Midbrain (tissue), 1 donor: ENCODE measurements at regions not wholly inside any gene's neighbourhood (a gene's known extent, or its start where the extent isn't known, plus 50 kb on each side); places are given as distances from the start of the nearest gene placed in this dataset.
"Not testable (repeated sequence)": the region's sequence is repeated elsewhere in the genome, so short reads cannot be mapped to it uniquely, and the experiment has no call there.

Experiments
- DNase-seq: peaks from one replicate; lab custom pipeline; 2025; lab: John Stamatoyannopoulos, UW

DNA sequence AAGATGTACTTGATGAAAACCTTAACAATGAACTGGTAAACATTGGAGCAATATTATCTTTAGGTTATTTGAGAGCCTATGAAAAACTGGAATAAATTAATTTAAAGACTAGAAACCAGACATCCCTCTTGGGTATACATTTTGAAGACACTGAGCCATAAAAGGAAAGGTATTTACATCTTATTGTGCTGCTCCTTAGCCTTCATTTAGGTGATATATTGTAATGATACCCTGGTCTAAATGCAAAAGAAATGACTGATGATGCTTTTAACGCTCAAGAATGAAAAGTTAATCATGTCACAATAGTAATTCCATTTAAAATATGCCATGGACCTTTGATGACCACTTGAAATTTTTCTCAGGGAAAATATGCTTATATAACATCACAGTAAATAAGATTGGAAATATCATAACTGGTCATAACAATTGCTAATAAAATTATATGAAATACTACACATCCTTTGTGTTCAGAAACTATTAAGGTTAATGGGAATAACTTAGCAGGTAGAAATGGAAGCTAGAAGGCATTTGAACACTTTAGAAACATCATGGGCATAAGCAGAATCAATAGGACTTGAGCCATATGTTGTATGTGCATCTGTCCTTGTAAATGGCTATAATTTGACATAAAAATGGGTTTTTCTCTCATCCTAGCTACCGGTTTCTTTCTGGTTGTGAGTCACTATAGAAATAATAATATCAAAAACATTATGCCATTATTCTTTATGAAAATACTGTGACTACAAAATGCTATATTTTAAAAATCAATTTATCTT lies 979.7 kb downstream of the RAPGEF2 start:
- DNase-seq = no peak

DNA sequence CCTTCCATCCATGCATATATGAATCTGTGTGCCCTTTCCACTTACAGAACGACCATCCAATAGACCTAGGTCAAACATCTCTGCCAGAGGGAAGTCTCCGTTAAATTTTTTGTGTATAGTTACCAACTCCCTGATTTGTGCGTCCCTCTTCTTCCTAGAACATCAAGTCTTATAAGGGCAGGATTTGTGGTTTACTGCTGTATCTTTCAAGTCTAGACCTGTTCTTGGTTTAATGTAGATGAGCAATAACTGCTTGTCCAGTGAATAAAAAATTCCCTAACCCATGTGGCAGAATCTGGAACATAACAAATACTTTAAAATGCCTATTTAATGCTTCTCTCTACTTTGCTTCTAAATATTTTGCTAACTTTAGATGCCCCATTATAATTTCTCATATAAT lies 988.8 kb downstream of the RAPGEF2 start:
- DNase-seq = no peak

DNA sequence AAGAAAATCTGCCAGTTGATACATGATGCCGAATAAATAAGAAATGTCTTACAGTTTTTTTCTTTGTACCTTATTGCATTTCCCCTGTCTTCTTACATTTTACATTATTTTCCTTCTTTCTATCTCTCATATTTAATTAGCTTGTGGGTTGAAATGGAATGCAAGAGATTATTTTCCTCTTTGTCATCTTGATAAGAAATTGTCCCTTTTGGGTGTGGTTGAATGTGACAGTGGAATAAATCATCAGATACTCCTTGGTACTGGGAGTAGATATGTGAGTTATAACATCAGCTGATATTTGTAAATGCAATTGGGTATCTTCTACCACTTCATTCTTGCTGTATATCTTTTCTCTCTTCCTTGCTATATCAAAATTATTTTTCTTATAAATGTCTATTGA lies 997.4 kb downstream of the RAPGEF2 start:
- DNase-seq = no peak

DNA sequence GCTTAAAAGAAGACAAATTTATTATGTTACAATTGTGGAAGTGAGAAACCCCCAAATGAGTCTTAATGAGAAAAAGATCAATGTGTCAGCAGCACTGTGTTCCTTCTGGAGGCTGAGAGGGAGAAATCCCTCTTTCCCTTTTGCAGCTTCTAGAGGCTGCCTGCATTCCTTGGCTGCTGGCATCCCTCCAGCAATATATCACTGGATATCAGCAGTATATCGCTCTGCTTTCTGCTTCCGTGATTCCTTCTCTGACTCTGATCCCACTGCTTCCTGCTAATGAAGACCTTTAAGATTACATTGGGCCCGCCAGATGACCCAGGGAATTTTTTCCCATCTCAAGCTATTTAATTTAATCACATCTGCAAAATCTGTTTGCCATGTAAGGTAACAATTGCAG lies 1008.0 kb downstream of the RAPGEF2 start:
- DNase-seq = no peak

DNA sequence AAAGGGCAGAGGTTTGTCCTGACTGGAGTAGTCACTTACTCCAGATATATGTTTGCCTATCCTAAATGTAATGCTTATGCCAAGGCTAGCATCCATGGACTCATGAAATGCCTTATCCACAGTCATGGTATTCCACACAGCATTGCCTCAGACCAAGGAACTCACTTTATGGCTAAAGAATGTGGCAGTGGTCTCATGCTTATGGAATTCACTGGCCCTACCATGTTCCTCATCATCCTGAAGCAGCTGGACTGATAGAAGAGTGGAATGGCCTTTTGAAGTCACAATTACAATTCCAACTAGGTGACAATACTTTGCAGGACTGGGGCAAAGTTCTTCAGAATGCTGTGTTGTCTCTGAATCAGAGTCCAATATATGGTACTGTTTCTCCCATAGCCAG lies 1014.8 kb downstream of the RAPGEF2 start:
- no peak for DNase-seq

DNA sequence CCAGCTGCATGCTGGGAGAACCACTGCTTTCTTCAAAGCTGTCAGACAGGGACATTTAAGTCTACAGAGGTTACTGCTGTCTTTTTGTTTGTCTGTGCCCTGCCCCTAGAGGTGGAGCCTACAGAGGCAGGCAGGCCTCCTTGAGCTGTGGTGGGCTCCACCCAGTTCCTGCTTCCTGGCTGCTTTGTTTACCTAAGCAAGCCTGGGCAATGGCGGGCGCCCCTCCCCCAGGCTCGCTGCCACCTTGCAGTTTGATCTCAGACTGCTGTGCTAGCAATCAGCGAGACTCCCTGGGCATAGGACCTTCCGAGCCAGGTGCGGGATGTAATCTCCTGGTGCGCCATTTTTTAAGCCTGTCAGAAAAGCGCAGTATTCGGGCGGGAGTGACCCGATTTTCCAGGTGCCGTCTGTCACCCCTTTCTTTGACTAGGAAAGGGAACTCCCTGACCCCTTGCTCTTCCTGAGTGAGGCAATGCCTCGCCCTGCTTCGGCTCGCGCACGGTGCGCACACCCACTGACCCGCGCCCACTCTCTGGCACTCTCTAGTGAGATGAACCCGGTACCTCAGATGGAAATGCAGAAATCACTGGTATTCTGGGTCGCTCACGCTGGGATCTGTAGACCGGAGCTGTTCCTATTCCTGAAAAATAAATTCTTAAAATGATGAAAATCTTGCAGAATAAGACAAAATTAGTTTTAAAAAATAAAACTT lies 1022.9 kb downstream of the RAPGEF2 start:
- DNase-seq = not testable (repeated sequence)

DNA sequence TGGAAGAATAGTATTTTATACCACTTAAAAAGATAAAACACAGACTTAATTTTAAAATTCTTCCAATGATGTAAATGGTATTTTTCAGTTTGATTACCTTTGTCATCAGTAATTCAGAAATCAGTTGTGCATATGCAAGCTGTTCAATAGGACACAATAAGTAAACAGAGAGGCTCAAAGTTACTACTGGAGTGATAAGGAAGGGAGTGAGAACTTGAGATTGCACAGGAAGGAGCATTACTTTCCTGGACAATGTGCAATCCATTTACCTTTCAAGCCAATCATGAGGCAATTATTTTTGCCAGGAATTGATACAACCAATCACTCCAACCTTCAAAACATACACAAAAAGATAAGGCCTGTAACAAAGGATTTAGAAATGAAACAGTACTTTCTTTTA lies 1024.3 kb downstream of the RAPGEF2 start:
- DNase-seq = no peak

DNA sequence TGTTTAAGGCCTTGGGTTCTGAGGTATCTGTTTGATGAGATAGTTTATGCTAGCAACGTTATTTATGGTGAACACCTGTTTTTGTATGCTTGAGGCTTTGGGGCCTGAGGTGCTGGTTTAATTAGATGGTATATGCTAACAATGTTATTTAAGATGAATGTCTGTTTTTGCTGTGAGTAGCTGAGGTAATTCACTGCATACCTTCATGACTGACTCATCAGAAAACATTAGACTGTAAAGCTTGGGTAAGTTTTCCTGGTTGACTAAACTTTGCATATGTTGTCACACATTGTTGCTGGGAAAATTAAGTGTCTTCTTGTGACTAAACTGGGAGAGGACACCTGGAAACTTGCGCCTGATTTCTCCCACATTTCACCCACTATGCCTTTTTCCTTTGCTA lies 1026.6 kb downstream of the RAPGEF2 start:
- DNase-seq = no peak

DNA sequence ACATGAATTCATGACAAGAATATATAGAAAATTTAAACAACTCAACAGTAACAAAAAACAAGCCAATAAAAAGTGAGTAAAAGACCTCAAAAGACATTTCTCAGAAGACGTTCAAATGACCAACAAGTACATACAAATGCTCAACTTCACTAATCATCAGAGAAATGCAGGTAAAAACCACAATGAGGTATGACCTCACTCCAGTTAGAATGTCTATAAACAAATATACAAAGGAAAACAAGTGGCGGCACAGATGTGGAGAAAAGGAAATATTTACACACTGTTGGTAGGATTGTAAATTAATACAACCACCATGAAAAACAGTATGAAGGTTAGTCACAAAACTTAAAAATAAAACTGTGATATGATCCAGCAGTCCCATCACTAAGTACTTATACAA lies 1033.1 kb downstream of the RAPGEF2 start:
- DNase-seq = no peak

DNA sequence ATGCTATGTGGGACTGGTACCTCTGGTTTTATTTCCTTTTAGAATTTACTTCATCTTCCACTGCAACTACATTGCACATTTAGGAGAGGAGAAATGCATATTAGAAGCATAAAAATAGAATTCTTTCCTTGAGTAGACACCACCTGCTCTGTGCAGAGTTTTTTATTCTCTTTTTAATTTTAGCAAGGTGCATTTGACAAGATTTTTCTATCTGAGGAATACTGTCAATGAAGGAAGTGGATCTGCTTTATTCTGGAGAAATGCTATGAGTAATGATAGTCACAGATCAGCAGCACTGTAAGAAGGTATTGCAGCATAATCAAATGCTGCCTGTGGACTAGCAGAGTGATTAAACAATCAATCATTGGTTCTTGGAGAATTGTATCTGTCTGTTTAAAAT lies 1038.3 kb downstream of the RAPGEF2 start:
- no peak for DNase-seq

DNA sequence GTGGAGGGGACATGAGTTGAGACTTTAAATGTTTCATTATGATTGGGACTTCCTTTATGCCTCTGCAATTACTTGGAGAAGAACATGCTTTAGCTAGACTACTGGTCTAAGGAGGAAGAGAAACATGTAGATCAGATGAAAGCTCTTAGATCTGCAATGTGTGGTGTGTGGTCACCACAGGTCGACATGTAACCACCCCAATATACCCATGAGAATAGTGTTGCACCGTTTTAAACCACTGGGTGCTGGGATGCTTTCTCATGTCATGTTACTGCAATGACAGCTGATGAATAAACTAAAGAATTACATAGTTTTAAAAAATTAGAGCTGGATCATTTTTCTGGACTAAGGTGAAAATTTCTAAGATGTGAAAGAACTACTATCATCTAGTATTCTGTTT lies 1039.7 kb downstream of the RAPGEF2 start:
- no peak for DNase-seq

DNA sequence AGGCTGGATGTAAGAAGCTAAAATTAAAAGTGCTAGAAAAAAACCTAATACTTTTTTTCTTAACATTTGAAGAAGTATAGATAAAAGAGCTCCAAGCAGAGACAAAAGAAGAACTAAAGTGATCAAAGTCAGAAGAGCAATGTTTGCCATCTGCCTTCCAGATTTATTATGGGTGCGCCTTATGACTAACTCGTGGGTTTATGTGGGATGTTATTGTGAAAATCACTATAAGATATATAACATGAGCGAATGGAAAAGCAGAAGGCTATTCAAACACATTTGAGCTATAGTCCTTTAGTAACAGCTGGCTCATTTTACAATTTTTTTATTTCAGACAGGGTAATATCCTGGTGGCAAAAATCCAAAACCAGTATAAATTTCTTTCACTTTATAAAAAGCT lies 1040.7 kb downstream of the RAPGEF2 start:
- DNase-seq = no peak

DNA sequence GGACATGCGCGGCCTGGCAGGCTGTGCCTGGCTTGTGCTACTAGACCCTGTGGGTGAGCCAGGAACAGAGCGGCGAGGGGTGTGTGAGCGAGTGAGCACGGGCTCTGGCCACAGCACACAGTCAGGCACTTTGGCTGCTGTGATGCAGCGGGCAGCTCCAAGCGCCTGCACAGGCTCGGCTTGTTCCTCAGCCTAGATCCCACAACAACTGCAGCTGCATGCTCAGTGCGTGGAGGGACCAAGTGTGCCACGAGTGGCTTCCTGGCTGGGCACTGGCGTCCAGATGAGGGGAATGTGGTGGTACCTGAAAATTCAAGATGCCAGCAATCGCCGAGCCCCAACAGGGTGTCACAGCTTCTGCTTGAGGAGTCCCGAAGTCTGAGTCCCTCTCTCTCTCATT lies 1056.6 kb downstream of the RAPGEF2 start:
- no peak for DNase-seq

DNA sequence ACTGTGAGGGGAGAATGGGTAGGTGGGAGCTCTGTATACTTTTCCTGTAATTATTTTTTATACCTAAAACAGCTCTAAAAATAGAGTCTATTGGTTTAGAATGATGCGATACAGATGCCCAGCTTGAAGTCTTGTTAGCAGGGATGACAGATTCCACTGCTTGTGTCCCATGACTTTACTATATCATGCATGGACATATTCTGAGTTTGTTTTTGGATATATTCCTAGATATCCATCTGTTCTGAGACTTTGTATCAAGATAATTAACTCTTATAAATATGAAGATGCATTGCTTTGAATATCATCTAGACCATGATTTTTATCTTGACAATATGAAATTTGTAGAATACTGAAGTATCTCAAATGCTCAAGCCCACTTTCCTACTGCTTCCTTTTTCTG lies 1058.1 kb downstream of the RAPGEF2 start:
- no peak for DNase-seq

DNA sequence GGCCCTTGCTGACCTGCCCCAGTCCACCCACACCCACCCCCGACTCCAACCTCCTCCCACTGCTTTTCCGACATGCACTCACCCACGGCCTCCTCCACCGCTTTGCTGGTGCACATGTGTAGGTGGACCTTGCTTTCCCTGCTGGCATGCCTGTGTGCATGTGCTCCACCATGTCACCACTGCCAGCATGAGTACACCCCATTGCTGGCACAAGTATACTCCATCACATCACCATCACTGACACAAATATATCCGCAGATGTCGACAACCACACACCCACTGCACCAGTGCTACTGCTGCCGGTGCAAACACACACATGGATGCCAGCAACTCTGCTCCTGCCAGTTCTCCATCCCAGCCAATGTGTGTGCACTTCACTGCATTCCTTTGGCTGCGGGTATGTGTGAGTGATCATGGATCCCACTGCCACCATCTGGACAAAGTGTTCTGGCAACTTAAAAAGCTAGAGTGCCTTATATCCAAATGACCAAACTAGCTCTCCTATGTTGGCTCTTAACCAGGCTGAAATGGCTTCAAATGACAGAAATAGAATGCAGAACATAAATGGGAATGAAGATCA lies 1072.3 kb downstream of the RAPGEF2 start:
- DNase-seq = no peak

DNA sequence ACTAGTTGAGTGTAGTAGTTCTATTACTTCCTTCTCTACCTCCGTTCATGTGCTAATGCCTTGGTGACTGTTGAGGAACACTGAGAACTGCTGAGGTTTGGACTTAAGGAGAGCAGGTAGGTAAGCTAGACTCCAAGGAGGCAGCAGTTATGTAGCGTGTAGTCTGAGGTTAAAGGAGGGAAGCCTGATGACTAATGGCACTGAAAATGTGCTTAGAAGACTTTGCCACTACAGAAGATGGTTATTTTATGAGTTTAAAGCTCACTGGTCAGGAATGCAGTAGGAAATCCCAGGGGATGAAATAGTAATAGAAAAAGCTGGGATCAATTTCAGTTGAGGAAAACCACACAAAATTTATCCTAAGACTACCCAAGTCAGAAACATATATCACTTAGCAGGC lies 1077.3 kb downstream of the RAPGEF2 start:
- DNase-seq = no peak

DNA sequence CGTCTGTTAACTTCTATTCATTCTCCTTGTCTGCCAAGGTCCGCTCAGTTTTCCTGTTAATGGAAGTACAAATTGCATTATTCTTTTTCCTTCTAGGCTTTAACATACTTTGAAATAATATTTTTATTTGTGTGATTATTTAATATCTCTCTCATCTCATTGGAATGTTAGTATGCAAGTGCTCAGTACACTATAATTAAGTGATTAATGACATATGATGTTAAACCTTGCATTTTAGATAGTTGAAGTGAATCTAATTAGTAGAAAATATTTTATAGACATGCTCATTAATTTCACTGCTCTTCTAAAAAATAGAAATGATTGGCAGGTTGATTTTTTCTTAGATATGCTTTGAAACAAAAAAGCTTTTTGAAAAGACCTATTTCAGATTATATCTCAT lies 1079.8 kb downstream of the RAPGEF2 start:
- DNase-seq = no peak

DNA sequence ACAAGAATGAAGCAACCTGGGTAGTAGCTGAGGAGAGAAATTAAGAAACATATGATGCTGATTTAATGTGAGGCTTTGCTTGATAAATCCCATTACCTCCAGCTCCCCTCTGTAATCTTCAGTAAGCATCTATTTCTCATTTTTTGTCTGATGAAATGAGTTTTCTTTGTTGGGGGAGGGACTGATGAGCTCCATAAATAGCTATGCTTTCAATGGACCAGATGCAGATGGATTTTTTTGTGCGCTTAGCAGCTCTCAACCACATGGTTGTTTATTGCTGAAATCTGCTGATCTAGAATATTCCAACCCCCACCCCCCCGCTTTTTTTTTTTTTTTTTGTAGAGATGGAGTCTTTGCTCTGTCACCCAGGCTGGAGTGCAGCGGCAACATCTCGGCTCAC lies 1082.0 kb downstream of the RAPGEF2 start:
- no peak for DNase-seq

DNA sequence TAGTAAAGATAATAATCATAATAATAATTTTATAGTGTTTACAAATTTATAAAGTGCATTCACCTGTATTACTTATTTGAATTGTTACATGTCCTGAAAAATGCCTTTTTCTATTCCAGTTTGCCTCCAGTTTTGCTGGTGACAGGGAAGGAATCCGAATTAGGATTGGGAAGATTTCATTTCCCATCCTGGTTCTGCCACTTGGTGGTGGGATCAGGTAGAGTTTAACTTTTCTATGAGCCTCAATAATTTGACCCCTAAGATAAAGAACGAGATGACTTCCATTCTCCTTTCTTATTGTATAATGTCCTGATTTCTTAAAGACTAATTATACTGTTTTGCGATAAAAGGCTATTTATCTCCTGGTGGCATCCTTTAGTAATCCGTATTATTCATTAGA lies 1090.9 kb downstream of the RAPGEF2 start:
- no peak for DNase-seq

DNA sequence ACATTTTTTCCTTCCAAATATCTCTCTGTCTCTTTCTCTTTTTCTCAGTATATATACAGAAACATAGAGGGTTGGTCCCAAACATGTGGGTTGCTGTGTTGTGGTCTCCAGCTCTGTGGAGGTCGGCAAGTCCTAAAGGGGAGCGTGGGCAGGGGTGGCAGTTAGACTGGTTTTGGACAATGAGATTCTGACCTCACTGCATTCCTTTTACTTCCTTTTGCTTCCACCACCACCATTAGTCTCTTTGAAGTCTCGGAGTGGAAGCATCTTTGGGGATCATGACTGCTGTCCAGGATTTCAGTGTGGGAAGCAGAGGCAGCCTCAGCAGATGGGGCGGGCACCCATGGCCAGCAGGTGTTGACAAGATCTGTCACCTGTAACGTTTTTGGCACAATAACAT lies 1091.8 kb downstream of the RAPGEF2 start:
- DNase-seq = no peak

DNA sequence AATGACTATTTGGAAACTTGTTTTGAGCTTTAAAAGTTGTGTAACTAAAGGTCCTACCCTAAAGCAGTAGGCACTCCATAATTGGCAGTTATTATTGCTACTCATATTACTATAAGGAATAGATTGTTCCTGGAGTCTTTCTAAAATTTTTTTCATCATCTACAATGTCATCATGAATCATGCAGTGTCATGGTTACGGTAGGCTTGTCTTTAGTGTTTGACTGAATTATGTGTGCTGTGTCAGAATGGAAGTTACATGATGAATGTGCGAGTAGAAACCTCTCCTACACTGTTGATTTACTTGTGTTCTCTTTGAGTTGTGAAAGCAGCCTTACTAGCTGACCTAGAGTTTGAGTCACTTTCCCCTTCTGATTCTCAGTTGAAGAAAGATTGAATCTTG lies 1099.9 kb downstream of the RAPGEF2 start:
- no peak for DNase-seq

DNA sequence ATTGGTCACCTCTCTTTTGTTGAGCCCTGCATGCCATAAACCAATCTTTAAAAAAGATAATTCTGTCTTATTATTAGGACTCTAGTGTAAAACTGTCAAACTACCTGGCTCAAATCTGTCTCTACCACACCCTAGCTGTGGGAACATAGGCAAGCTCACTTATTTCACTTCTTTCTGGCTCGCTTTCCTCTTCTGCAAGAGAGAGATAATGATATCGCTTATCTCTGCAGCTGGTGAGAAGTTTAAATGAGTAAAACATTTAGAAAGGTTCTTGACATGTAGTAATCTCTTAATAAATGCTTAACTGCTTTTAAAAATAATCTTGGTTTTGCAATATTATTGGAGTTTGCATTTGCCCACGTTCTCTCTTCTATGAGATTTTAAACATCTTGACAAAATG lies 1109.2 kb downstream of the RAPGEF2 start:
- no peak for DNase-seq

DNA sequence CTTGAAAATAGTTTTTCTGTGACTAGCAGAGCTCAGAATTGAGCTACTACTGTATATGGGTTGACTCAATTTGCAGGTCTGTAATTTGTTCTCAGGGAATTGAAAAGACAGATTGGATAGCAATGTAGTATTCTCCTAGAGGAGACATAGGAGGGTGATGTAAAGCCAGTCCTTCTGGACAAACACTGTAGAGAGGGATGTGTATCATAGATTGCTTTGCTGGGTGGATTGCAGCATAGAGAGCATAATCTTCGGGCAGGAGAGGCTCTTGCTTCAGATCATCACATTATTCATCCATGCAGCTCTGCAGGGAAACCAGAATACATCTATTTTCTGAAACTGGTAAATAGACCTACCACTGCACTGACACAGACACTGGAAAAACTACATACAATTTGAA lies 1110.5 kb downstream of the RAPGEF2 start:
- no peak for DNase-seq
